Activated naive CD4-positive, alpha-beta T cell treated with anti-CD3 and anti-CD28 coated beads, Interleukin-2, amount 10 ng/mL, durations not matched to agents 7 days and 5 days (primary cell): ENCODE measurements at regions not wholly inside any gene's neighbourhood (a gene's known extent, or its start where the extent isn't known, plus 50 kb on each side); places are given as distances from the start of the nearest gene placed in this dataset.
"Not testable (repeated sequence)": the region's sequence is repeated elsewhere in the genome, so short reads cannot be mapped to it uniquely, and the experiment has no call there.

ENCODE experiments used
- CTCF ChIA-PET: fragments of 350-600 bp; sonication (Branson Sonifier 250); formaldehyde crosslinking; loops from one replicate; lab custom pipeline; 2021; ENCODE audit warnings: antibody characterized with exemption; lab: Charles Lee
- DNase-seq: peaks from one replicate; pipeline ENCODE4 v3.0.0-alpha.2; 2020
- H3K27ac Mint-ChIP-seq: one replicate; pipeline ENCODE4 v1.8.0; 2021; ENCODE audit warnings: mild to moderate bottlenecking, moderate library complexity, mixed read lengths
- H3K27me3 Mint-ChIP-seq: one replicate; pipeline ENCODE4 v1.8.0; 2021; ENCODE audit warnings: mild to moderate bottlenecking, mixed read lengths
- H3K36me3 Mint-ChIP-seq: one replicate; pipeline ENCODE4 v1.8.0; 2021; ENCODE audit warnings: mixed read lengths
- H3K4me1 Mint-ChIP-seq: one replicate; pipeline ENCODE4 v1.8.0; 2021; ENCODE audit warnings: mixed read lengths
- H3K4me3 Mint-ChIP-seq: one replicate; pipeline ENCODE4 v1.8.0; 2021; ENCODE audit warnings: mild to moderate bottlenecking, moderate library complexity, mixed read lengths
- H3K9me3 Mint-ChIP-seq: one replicate; pipeline ENCODE4 v1.8.0; 2021; ENCODE audit warnings: mixed read lengths

DNA sequence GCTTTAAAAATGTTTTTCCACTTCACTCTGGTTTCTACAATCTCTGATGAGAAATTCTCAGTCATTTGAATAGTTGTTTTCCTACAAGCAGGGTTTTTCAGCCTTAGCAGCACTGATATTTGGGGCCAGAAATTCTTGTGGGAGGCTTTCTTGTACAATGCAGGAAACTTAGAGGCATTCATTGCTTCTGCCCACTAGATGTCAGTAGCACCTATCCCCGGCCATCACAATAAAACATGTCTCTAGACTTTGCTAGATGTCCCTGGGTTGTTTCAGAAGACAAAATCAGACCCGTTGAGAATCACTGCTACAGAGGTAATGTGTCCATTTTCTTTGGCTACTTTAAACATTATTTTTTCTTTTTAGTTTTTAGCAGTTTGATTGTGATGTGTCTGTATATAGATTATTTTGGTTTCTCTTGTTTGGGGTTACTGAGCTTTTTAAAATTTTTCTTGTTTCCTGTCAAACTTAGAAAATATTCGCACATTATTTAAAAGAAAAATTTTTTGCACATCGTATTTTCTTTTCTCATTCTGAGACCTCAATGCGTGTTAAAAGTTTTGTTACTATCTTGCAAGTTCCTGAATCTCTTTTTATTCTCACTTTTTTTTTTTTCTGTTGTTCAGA lies 60.8 kb upstream of the CCDC179 start:
- no peaks in the 10 kb centered on the region for H3K9me3 Mint-ChIP-seq
- no peaks in the 10 kb centered on the region for H3K27me3 Mint-ChIP-seq
- no peak overlapping the region for H3K27ac Mint-ChIP-seq
- peak; percentile 24 for DNase-seq
- peaks cover 5% of the 10 kb centered on the region for H3K4me1 Mint-ChIP-seq
- no peaks in the 10 kb centered on the region for H3K36me3 Mint-ChIP-seq
- no peak overlapping the region for H3K4me3 Mint-ChIP-seq
- CTCF ChIA-PET, result no interaction called here

DNA sequence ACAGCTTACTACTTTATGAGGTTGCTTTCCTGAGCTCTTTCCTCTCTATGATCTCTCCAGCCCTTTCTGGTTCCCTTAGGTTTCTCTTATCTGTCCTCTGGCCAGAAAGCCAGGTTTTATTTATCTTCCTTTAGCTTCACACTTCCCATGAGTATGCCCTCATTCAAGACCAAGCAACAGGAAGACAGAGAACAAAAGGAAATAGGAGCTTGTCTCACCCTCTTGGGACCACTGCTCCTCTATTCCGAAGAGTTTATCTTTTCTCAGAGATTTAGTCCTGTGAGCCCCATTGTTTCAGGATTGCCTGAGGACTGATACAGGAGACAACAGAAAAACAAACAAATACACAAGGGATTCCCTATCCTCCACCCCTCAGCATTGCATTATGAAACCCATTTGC lies 62.4 kb upstream of the CCDC179 start:
- H3K27ac Mint-ChIP-seq, result no peak overlapping the region
- CTCF ChIA-PET, result interaction anchor here (1.3 kb wide), 1 partner anchor 46 kb away, joined by 4 read pairs; no protein-coding TSS in a partner anchor
- H3K4me1 Mint-ChIP-seq, result peaks cover 5% of the 10 kb centered on the region
- H3K27me3 Mint-ChIP-seq, result no peaks in the 10 kb centered on the region
- H3K9me3 Mint-ChIP-seq, result no peaks in the 10 kb centered on the region
- no peak for DNase-seq
- no peaks in the 10 kb centered on the region for H3K36me3 Mint-ChIP-seq
- no peak overlapping the region for H3K4me3 Mint-ChIP-seq

DNA sequence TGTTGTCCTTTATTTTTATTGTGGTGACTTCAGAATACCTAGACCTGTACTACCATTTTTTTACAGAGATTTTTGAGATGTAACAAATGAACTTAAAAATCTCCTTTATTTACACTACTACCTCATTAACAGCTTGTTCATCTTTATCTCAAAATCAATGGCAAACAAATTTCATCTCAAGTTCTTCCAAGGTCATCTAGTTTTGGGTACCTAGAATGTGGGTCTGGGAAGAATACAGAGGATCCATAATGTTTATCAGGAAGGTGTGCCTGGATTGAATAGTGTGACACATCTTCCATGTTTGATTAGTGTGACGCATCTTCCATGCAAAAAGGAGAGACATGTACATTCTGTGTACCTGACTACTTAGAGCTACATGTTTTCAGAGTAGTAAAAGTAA lies 63.3 kb upstream of the CCDC179 start:
- Mint-ChIP-seq H3K36me3 (no peaks in the 10 kb centered on the region), H3K4me3 (no peak overlapping the region), H3K27ac (no peak overlapping the region), H3K4me1 (peaks cover 5% of the 10 kb centered on the region), H3K9me3 (no peaks in the 10 kb centered on the region), H3K27me3 (no peaks in the 10 kb centered on the region)
- no peak for DNase-seq
- CTCF ChIA-PET, result no interaction called here

DNA sequence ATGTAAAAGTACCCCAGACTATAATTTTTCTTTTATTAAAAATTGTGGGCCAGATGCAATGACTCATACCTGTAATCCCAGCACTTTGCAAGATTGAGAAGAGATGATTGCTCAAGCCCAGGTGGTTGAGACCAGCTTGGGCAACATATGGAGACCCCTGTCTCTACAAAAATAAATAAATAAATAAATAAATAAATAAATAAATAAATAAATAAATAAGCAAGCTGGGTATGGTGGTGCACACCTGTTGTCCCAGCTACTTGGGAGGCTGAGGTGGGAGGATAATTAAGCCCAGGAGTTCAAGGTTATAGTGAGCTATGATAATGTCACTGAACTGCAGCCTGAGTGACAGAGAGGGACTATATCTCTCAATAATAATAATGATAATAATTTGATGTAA lies 66.1 kb upstream of the CCDC179 start:
- no peaks in the 10 kb centered on the region for H3K27me3 Mint-ChIP-seq
- no peak overlapping the region for H3K27ac Mint-ChIP-seq
- no peaks in the 10 kb centered on the region for H3K4me1 Mint-ChIP-seq
- DNase-seq, result no peak
- no peaks in the 10 kb centered on the region for H3K9me3 Mint-ChIP-seq
- no peaks in the 10 kb centered on the region for H3K36me3 Mint-ChIP-seq
- CTCF ChIA-PET, result no interaction called here
- H3K4me3 Mint-ChIP-seq, result no peak overlapping the region

DNA sequence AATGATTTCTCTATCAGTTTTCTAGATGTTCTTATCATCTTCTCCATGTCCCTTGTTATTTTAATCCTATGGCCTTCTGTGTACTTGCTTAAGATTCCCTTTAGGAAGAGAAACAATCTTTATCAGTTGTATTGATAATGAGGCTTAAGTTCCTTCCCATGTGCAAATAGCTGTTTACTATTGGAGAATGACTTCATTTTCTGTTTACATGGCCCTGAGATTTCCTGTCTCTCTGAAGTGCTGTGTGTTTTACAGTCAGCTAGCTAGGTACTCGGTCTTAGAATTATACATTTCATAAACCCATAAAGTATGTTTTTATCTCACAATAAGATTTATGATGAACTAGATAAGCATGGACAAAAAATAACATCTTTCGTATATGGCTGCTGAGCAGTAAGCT lies 67.5 kb upstream of the CCDC179 start:
- H3K36me3 Mint-ChIP-seq, result no peaks in the 10 kb centered on the region
- no peak for DNase-seq
- H3K4me1 Mint-ChIP-seq, result no peaks in the 10 kb centered on the region
- no peaks in the 10 kb centered on the region for H3K27me3 Mint-ChIP-seq
- no peak overlapping the region for H3K4me3 Mint-ChIP-seq
- no peak overlapping the region for H3K27ac Mint-ChIP-seq
- CTCF ChIA-PET, result interaction anchor here (1.4 kb wide), 1 partner anchor 52 kb away, joined by 3 read pairs; no protein-coding TSS in a partner anchor
- H3K9me3 Mint-ChIP-seq, result no peaks in the 10 kb centered on the region

DNA sequence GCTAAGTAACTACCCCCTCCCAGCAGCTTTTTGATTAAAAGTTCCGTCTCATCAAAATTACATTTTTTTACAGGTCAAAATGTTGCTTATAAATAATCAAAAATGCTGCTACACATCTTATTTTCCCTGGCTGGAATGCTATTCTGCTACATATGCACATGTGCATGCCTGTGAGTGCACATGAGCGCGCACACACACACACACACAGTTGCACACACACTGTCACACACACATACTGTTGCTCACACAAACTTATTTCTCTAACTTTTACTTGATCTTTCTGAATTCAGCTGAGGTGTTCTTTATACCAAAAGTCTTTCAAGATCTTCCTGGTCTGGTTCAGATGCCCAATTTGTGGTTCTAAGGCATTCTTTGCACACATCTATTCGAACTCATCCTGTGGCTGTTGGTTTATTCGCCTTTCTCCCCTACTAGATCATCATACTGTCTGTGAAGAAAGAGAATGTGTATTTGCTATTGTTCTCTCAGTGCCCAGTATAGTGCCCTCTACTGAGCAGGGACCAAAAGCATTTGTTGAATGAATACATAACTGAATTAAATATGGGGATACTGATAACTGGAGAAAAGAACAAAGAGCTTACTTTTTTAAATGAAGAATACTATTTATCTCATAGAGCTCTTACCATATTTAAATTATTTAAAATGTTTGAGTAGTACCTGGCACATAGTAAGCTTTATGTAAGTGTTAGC lies 68.1 kb upstream of the CCDC179 start:
- H3K36me3 Mint-ChIP-seq, result no peaks in the 10 kb centered on the region
- H3K4me1 Mint-ChIP-seq, result no peaks in the 10 kb centered on the region
- DNase-seq, result no peak
- H3K9me3 Mint-ChIP-seq, result no peaks in the 10 kb centered on the region
- no peaks in the 10 kb centered on the region for H3K27me3 Mint-ChIP-seq
- CTCF ChIA-PET, result interaction anchor here (1.0 to 1.4 kb wide), 2 partner anchors 51 to 53 kb away, joined by 3 to 4 read pairs; no protein-coding TSS in a partner anchor
- no peak overlapping the region for H3K4me3 Mint-ChIP-seq
- H3K27ac Mint-ChIP-seq, result no peak overlapping the region

DNA sequence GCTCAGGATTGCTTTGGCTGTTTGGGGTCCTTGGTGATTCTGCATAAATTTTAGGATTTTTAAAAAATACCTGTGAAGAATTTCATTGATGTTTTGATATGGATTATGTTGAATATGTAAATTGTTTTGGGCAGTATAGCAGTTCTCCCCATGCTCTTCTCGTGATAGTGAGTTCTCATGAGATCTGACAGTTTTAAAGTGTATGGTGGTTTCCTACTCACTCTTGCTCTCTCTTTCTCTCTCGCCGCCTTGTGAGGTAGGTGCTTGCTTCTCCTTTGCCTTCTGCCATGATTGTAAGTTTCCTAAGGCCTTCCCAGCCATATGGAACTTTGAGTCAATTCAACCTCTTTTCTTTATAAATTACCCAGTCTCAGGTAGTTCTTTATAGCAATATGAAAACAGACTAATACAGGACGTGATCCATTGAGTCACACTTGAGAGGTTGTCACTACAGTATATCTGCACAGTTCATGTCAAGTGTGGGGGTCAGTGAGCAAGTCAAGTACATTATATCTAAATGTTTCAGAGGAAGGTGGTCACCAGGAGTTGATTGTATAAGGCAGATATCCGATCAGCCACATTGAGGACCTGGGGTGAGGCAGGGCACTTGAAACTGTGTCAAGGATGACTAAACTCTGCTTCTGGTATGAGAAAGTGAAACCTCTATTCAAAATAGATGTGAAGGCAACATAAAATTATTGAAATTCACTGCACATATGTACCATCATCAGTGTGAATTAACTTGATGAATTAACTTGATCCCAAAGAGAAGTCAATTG lies 70.7 kb upstream of the CCDC179 start:
- no peaks in the 10 kb centered on the region for H3K27me3 Mint-ChIP-seq
- no peak overlapping the region for H3K27ac Mint-ChIP-seq
- no peaks in the 10 kb centered on the region for H3K4me1 Mint-ChIP-seq
- DNase-seq, result no peak
- CTCF ChIA-PET, result no interaction called here
- no peaks in the 10 kb centered on the region for H3K36me3 Mint-ChIP-seq
- no peaks in the 10 kb centered on the region for H3K9me3 Mint-ChIP-seq
- no peak overlapping the region for H3K4me3 Mint-ChIP-seq

DNA sequence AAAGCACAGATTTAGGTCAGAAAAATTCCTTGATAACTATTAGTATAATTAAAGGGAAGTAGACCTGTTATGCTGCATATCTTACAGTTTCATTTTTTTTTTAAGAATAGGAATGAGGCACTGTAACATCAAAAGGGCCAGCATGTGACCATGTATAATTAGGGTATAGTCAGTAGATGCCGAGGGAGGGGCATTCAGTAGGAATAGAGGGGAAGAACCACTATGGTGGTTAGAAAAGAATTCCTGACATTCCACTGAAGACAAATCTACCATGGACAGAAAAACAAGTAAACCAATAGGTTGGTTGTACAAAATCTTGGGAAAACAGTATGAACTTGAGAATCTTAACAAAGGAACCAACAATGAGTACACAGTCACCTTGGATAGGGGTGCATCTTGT lies 78.4 kb upstream of the CCDC179 start:
- Mint-ChIP-seq H3K4me3 (no peak overlapping the region), H3K9me3 (peaks cover 3% of the 10 kb centered on the region), H3K4me1 (no peaks in the 10 kb centered on the region), H3K27me3 (no peaks in the 10 kb centered on the region), H3K27ac (no peak overlapping the region), H3K36me3 (no peaks in the 10 kb centered on the region)
- CTCF ChIA-PET, result no interaction called here
- DNase-seq, result no peak

DNA sequence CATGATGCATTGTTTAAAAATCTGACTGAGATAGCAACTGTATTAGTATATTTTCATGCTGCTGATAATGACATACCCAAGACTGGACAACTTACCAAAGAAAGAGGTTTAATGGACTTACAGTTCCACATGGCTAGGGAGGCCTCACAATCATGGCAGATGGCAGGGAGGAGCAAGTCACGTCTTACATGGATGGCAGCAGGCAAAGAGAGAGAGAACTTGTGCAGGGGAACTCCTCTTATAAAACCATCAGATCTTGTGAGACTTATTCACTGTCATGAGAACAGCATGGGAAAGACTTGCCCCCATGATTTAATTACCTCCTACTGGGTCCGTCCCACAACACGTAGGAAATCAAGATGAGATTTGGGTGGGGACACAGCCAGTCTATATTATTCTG lies 81.3 kb upstream of the CCDC179 start:
- CTCF ChIA-PET, DNase-seq, H3K4me3 Mint-ChIP-seq, H3K9me3 Mint-ChIP-seq, H3K4me1 Mint-ChIP-seq, H3K27me3 Mint-ChIP-seq, H3K27ac Mint-ChIP-seq, H3K36me3 Mint-ChIP-seq: not testable (repeated sequence)

DNA sequence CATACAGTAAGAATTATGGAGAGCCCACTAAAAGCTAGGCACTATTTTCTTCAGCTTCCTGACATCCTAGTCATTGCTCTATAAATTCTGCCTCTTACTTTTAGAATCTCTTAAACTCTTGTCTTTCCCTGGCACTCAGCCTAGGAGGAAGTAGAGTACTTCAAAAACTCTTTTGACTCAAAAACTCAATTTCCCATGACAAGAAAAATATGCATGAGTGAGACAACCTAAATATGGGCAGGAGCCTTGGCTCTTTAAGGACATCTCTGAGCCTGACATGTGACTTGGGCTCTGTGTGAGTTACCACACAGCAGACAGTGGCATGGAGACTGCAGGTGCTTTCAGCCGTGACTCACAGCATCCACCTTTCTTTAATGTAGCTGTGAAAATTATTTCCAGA lies 97.5 kb upstream of the CCDC179 start:
- Mint-ChIP-seq H3K9me3 (peaks cover 2% of the 10 kb centered on the region), H3K27ac (no peak overlapping the region), H3K4me1 (no peaks in the 10 kb centered on the region), H3K27me3 (no peaks in the 10 kb centered on the region), H3K36me3 (no peaks in the 10 kb centered on the region), H3K4me3 (no peak overlapping the region)
- CTCF ChIA-PET, result no interaction called here
- DNase-seq, result no peak

DNA sequence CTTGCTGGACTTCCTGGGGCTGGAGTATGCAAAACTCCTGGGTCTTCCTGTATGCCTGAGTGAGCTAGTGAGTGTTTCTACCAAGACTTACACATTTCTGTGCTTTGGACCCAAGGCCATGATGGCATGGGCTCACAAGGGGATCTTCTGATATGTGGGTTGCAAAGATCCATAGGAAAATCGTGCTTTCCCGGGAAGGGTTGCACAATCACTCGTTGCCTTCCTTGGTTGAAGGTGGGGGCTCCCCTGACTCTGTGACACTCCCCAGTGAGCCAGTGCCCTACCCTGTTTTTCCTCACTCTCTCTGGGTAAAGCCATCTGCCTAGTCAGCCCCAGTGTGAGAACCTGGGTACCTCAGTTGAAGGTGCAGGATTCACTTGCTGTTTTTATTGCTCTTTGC lies 114.0 kb upstream of the CCDC179 start:
- no peaks in the 10 kb centered on the region for H3K36me3 Mint-ChIP-seq
- H3K4me3 Mint-ChIP-seq, result no peak overlapping the region
- no peaks in the 10 kb centered on the region for H3K27me3 Mint-ChIP-seq
- no peak overlapping the region for H3K27ac Mint-ChIP-seq
- H3K4me1 Mint-ChIP-seq, result no peaks in the 10 kb centered on the region
- CTCF ChIA-PET, result no interaction called here
- H3K9me3 Mint-ChIP-seq, result peaks cover 6% of the 10 kb centered on the region
- DNase-seq, result no peak

DNA sequence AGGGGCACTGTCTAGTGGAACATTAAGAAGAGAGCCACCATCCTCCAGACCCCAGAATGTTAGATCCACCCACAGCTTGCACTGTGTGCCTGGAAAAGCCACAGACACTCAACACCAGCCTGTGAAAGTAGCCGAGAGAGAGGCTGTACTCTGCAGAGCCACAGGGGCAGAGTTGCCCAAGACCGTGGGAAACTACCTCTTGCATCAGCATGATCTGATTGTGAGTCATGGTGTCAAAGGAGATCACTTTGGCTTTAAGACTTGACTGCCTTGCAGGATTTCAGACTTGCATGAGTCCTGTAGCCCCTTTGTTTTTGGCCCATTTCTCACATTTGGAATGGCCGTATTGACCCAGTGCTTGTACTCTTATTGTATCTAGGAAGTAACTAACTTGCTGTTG lies 115.9 kb upstream of the CCDC179 start:
- peaks cover 5% of the 10 kb centered on the region for H3K9me3 Mint-ChIP-seq
- H3K4me3 Mint-ChIP-seq, result no peak overlapping the region
- CTCF ChIA-PET, result no interaction called here
- no peak overlapping the region for H3K27ac Mint-ChIP-seq
- no peaks in the 10 kb centered on the region for H3K36me3 Mint-ChIP-seq
- no peaks in the 10 kb centered on the region for H3K27me3 Mint-ChIP-seq
- H3K4me1 Mint-ChIP-seq, result no peaks in the 10 kb centered on the region
- no peak for DNase-seq

DNA sequence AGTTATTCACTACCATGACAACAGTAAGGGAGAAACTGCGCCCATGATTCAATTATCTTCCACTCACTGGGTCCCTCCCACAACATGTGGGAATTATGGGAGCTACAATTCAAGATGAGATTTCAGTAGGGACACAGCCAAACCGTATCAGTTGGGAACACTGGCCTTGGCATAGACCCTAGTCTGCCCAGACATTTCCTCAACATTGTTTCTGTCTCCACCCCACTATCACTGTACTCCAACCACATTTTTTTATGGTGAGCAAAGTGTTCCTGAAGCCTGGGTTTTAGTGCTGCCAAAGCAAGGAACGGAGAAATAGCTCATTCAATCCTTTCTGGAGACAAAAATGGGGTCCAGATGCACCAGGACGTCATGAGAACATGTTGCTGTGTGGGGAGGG lies 122.6 kb upstream of the CCDC179 start:
- no peak overlapping the region for H3K4me3 Mint-ChIP-seq
- no peaks in the 10 kb centered on the region for H3K36me3 Mint-ChIP-seq
- no peaks in the 10 kb centered on the region for H3K9me3 Mint-ChIP-seq
- H3K27me3 Mint-ChIP-seq, result no peaks in the 10 kb centered on the region
- no peak for DNase-seq
- CTCF ChIA-PET, result no interaction called here
- H3K4me1 Mint-ChIP-seq, result no peaks in the 10 kb centered on the region
- no peak overlapping the region for H3K27ac Mint-ChIP-seq

DNA sequence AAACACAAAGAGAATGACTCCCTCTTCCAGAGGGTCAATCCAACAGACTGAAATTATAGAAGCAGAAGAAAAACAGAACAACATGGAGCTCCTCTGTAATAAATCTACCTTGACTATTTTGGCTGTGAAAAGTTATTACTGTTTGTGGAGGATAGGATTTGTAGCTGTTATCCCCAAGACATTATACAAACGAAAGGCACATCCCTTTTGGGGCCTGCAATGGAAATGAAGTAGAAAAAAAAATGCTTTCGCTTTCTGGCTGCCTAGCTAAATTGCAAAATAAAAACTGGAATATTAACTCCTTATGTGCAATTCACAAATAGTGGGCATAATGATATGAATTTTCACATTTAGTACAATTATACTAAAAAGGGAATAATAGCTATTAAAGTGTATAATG lies 123.8 kb upstream of the CCDC179 start:
- Mint-ChIP-seq H3K36me3 (no peaks in the 10 kb centered on the region), H3K4me3 (no peak overlapping the region), H3K9me3 (peaks cover 7% of the 10 kb centered on the region), H3K27ac (no peak overlapping the region), H3K4me1 (no peaks in the 10 kb centered on the region), H3K27me3 (no peaks in the 10 kb centered on the region)
- CTCF ChIA-PET, result interaction anchor here (0.8 kb wide), 1 partner anchor 53 kb away, joined by 3 read pairs; no protein-coding TSS in a partner anchor
- DNase-seq, result no peak

DNA sequence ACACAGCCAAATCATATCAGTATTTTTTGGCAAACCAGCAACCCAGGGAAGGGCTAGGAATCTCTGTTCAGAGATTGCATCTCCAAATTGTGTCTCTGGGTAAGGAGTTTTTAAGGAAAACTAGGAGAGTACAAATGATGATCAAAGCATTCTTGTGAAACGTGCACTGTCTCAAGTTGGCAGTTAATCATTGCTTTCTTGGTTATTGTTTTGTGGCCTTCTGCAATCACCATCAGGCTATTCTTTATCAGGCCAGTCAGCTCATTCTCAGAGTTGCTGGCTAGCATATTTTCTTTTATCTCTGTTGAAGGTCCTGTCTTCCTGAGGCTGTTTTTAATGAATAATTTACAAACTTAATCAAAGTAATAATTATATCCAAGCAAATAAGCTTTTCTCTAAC lies 129.1 kb upstream of the CCDC179 start:
- Mint-ChIP-seq H3K27ac (no peak overlapping the region), H3K4me3 (no peak overlapping the region), H3K27me3 (no peaks in the 10 kb centered on the region), H3K9me3 (peaks cover 22% of the 10 kb centered on the region), H3K36me3 (no peaks in the 10 kb centered on the region), H3K4me1 (no peaks in the 10 kb centered on the region)
- CTCF ChIA-PET, result no interaction called here
- DNase-seq, result no peak
